A673 (cell line): ENCODE measurements at regions not wholly inside any gene's neighbourhood (a gene's known extent, or its start where the extent isn't known, plus 50 kb on each side); places are given as distances from the start of the nearest gene placed in this dataset.
"Not testable (repeated sequence)": the region's sequence is repeated elsewhere in the genome, so short reads cannot be mapped to it uniquely, and the experiment has no call there.

Source experiments
- BruUV-seq: library from RNA; stranded (reverse); fragments of 400-500 nt; replicated peaks from 2 replicates; lab custom pipeline; 2021; lab: Mats Ljungman, UMichigan
- CTCF ChIA-PET: fragments of 300-600 bp; sonication (Branson Sonifier 250); formaldehyde crosslinking; loops from one replicate; lab custom pipeline; 2022; ENCODE audit warnings: antibody characterized with exemption; lab: Charles Lee
- POLR2A ChIA-PET: fragments of 300-600 bp; sonication (Branson Sonifier 250); formaldehyde crosslinking; loops from one replicate; lab custom pipeline; 2022; ENCODE audit warnings: antibody characterized with exemption; ENCODE audit not compliant: low non-redundant PET; lab: Charles Lee
- DNase-seq: peaks from one replicate; pipeline ENCODE4 v3.0.0-alpha.2; 2015; ENCODE audit warnings: low spot score
- H3K27ac ChIP-seq: fragments of 200-600 bp; sonication (generic); 2 replicates; pipeline ENCODE4 v1.5.1; 2016; ENCODE audit warnings: mixed run types, low read depth, mild to moderate bottlenecking, mixed read lengths, antibody characterized with exemption, low read length; ENCODE audit not compliant: poor library complexity, severe bottlenecking
- H3K27me3 ChIP-seq: fragments of 200-600 bp; sonication (generic); replicated peaks from 2 replicates; pipeline ENCODE4 v1.6.1; 2017; ENCODE audit warnings: mixed run types, low read depth, mild to moderate bottlenecking, mixed read lengths, antibody characterized with exemption, low read length; ENCODE audit not compliant: insufficient read depth, poor library complexity
- H3K36me3 ChIP-seq: fragments of 200-600 bp; sonication (generic); 2 replicates; pipeline ENCODE4 v1.6.1; 2016; ENCODE audit warnings: mixed run types, mild to moderate bottlenecking, mixed read lengths, antibody characterized with exemption, low read length; ENCODE audit not compliant: insufficient read depth, poor library complexity, severe bottlenecking
- H3K4me1 ChIP-seq: fragments of 200-600 bp; sonication (generic); 2 replicates; pipeline ENCODE4 v1.6.1; 2017; ENCODE audit warnings: mixed run types, mild to moderate bottlenecking, mixed read lengths, antibody characterized with exemption, low read length; ENCODE audit not compliant: insufficient read depth, poor library complexity, severe bottlenecking
- H3K4me3 ChIP-seq: fragments of 200-600 bp; sonication (generic); 2 replicates; pipeline ENCODE4 v1.5.1; 2016; ENCODE audit warnings: low read depth, mixed run types, mild to moderate bottlenecking, mixed read lengths, low read length; ENCODE audit not compliant: poor library complexity, severe bottlenecking
- H3K9me3 ChIP-seq: fragments of 200-600 bp; sonication (generic); 2 replicates; pipeline ENCODE4 v1.6.1; 2016; ENCODE audit warnings: mixed run types, low read depth, mild to moderate bottlenecking, mixed read lengths, antibody characterized with exemption, low read length; ENCODE audit not compliant: poor library complexity, severe bottlenecking
- EZH2 ChIP-seq: fragments of 200-600 bp; sonication (generic); IDR thresholded peaks from 2 replicates; pipeline ENCODE4 v1.6.1; 2017; ENCODE audit warnings: borderline replicate concordance, low read depth, mild to moderate bottlenecking, mixed read lengths, antibody characterized with exemption, low read length; ENCODE audit not compliant: poor library complexity, severe bottlenecking
- intact Hi-C: fragments of 100-400 bp; cut with micrococcal nuclease; formaldehyde crosslinking; loops from one replicate; pipeline ENCODE4 v1.10.0; 2022; ENCODE audit not compliant: unreplicated experiment
- TF ChIP-seq, protein P1 (sequence below): fragments of 300-800, 200-600 bp; sonication (generic); conservative IDR thresholded peaks from 2 replicates; pipeline ENCODE4 v1.5.1; 2017; ENCODE audit warnings: low read depth, mild to moderate bottlenecking, antibody characterized with exemption, low read length, moderate library complexity, mixed read lengths

DNA sequence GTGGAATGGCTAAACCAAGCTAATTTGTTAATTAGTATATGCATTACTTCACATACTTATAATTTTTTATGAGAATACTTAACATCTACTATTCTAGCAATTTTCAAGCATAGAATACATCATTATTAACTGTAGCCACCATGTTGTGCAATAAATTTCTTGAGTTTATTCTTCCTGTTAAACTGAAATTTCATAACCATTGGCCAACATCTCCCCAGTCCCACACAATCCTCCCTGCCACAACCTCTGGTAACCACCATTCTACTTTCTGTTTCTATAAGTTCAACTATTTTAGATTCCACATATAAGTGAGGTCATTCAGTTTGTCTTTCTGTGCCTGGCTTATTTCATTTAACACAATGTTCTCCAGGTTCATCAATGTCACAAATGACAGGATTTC, 208.5 kb downstream of the PPP4R3C start:
- BruUV-seq, result no TSS peak
- no peaks in the 10 kb centered on the region for H3K36me3 ChIP-seq
- H3K4me3 ChIP-seq, result no peak overlapping the region
- no peaks in the 10 kb centered on the region for H3K27me3 ChIP-seq
- DNase-seq, result no peak
- TF ChIP-seq, protein P1, sequence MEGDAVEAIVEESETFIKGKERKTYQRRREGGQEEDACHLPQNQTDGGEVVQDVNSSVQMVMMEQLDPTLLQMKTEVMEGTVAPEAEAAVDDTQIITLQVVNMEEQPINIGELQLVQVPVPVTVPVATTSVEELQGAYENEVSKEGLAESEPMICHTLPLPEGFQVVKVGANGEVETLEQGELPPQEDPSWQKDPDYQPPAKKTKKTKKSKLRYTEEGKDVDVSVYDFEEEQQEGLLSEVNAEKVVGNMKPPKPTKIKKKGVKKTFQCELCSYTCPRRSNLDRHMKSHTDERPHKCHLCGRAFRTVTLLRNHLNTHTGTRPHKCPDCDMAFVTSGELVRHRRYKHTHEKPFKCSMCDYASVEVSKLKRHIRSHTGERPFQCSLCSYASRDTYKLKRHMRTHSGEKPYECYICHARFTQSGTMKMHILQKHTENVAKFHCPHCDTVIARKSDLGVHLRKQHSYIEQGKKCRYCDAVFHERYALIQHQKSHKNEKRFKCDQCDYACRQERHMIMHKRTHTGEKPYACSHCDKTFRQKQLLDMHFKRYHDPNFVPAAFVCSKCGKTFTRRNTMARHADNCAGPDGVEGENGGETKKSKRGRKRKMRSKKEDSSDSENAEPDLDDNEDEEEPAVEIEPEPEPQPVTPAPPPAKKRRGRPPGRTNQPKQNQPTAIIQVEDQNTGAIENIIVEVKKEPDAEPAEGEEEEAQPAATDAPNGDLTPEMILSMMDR, result no peak
- TF ChIP-seq EZH2, result no peak
- no peaks in the 10 kb centered on the region for H3K4me1 ChIP-seq
- no peak overlapping the region for H3K27ac ChIP-seq
- CTCF ChIA-PET, result no interaction called here
- intact Hi-C loops, result no loop called here
- no peaks in the 10 kb centered on the region for H3K9me3 ChIP-seq
- POLR2A ChIA-PET, result no interaction called here

DNA sequence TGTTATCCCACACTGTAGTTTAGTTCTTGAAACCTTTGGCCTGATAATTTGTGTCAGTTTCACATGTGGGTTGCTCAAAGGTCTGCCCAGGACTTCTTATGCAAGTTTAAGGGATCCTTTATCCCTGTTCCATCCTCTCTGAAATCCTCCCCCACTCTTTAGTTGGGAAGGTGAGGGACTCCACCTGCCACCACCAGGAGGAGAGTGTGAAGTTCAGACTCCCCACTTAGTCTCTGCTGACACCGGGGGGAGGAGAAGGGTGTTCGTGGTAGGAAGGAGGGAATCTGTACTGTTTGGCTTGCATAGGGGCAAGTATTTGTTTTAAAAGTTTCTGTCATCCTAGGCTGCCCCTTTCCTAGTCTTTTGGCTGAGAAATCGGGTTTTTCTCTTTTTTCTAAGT, 211.8 kb downstream of the PPP4R3C start:
- Histone ChIP-seq H3K36me3 (no peaks in the 10 kb centered on the region), H3K4me1 (no peaks in the 10 kb centered on the region), H3K27ac (no peak overlapping the region), H3K9me3 (no peaks in the 10 kb centered on the region), H3K4me3 (no peak overlapping the region), H3K27me3 (no peaks in the 10 kb centered on the region)
- POLR2A ChIA-PET, result no interaction called here
- TF ChIP-seq EZH2, result no peak
- TF ChIP-seq, protein P1, result no peak
- BruUV-seq, result no TSS peak
- DNase-seq, result no peak
- CTCF ChIA-PET, result no interaction called here
- intact Hi-C loops, result no loop called here

DNA sequence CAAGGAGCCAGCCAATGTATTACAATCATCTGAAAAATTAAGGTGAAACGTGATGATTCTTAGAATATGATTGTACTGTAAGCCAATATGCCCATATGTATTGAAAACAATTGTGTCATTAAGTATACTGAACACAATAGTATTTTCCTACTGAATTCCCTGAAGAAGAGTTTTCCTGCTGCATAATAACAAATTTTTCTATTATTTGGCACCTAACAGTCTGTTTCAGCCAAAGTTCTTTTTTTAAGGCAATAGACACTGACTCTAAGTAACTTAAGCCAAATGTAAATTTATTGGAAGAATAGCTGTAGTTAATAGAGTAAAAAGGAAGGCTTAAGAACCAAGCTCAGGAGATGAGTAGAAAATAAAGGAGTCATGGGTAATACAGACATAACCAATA, 220.6 kb downstream of the PPP4R3C start:
- H3K36me3 ChIP-seq, result no peaks in the 10 kb centered on the region

DNA sequence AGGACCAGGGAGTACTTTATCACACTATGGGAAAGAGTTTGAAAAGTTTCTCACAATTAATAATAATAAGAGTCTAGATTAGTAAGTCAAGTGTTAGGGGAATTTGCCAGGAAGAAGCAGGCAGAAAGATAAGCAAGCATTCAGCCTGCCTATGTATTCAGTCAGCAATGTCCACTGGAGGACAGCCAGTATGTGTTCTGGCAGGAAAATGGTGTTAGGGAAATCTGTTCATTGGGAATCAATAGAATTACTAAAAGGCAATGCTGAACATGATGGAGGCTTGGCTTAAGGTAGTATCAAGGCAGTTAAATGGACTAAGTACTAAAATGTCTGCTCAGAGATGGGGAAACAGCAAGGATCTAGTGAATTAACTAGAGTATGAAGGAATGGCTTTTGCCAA, 221.2 kb downstream of the PPP4R3C start:
- TF ChIP-seq EZH2, result no peak
- TF ChIP-seq, protein P1, result no peak
- H3K4me3 ChIP-seq, result no peak overlapping the region
- no peaks in the 10 kb centered on the region for H3K4me1 ChIP-seq
- H3K36me3 ChIP-seq, result no peaks in the 10 kb centered on the region
- no peak overlapping the region for H3K27ac ChIP-seq
- intact Hi-C loops, result no loop called here
- no peak for DNase-seq
- H3K27me3 ChIP-seq, result no peaks in the 10 kb centered on the region
- BruUV-seq, result no TSS peak
- ChIA-PET CTCF (no interaction called here), POLR2A (no interaction called here)
- no peaks in the 10 kb centered on the region for H3K9me3 ChIP-seq

More for the DNA sequence above, 220.6 kb downstream of the PPP4R3C start:
- no TSS peak for BruUV-seq
- no peak overlapping the region for H3K27ac ChIP-seq
- H3K9me3 ChIP-seq, result no peaks in the 10 kb centered on the region
- ChIA-PET CTCF (no interaction called here), POLR2A (no interaction called here)
- intact Hi-C loops, result no loop called here
- no peak for DNase-seq
- H3K4me1 ChIP-seq, result no peaks in the 10 kb centered on the region
- H3K4me3 ChIP-seq, result no peak overlapping the region
- no peaks in the 10 kb centered on the region for H3K27me3 ChIP-seq
- no peak for TF ChIP-seq EZH2

DNA sequence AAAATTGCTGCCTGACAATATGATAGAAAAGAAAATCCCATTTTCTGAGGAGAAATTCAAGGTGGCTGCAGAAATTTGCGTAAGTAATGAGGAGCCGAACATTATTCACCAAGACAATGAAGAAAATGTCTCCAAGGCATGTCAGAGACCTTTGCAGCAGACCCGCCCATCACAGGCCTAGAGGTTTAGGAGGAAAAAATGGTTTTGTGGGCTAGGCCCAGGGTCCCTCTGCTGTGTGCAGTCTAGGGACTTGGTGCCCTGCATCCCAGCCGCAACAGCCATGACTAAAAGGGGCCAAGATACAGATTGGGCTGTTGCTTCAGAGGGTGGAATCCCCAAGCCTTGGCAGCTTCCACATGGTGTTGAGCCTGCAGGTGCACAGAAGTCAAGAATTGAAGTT, 223.1 kb downstream of the PPP4R3C start:
- H3K27me3 ChIP-seq, H3K27ac ChIP-seq, POLR2A ChIA-PET, H3K9me3 ChIP-seq, BruUV-seq, intact Hi-C loops, CTCF ChIA-PET, H3K4me1 ChIP-seq, DNase-seq, H3K36me3 ChIP-seq, H3K4me3 ChIP-seq: not testable (repeated sequence)
